HG03442 (cell line): ENCODE measurements at regions not wholly inside any gene's neighbourhood (a gene's known extent, or its start where the extent isn't known, plus 50 kb on each side); places are given as distances from the start of the nearest gene placed in this dataset.

ENCODE experiments used
- ATAC-seq: cut with Tn5 transposase; IDR thresholded peaks from one replicate; pipeline ENCODE4 v1.9.1; 2021; ENCODE audit warnings: mild to moderate bottlenecking, moderate library complexity; ENCODE audit not compliant: unreplicated experiment

- no peak for ATAC-seq
These were observed 139.7 kb upstream of the LRFN2 start for GRCh38 chr6:40726853-40727252.

DNA sequence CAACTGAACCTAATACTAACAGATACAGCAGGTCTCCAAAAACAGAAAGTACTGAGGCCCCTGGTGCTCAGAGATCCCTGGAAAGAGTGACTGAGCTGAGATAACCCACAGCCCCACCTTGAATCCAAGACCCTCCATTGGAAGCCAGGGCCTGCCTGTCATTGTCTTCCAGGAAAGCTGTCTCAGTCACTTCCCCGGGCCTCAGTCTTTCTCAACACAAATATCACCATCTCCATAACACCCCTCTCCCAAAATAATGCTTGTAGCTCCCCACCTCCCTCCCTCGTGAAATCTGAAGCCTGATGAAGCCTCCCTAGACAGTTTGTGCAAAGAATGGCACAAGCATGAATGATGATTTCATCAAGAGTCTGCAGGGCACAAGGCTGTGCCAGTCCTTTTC is 138.2 kb upstream of the LRFN2 start:
- no peak for ATAC-seq

DNA sequence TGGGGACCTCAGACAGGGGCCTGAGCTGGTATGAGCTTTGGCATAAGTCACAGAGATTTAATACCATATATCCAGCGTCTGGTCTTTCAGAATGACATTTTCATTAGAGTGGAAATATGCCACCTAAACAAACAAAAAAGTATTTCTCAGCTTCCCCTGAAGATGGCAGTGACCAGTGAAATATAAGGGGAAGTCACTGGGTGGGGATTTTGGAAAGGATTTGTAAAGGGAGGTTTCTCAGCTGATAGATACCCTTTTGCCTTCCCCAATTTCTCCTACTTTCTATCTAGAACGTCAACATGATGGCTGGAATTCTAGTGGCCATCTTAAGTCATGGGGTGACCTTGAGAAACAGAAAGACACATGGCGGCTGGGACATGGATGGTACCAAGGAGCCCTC is 137.7 kb upstream of the LRFN2 start:
- no peak for ATAC-seq

DNA sequence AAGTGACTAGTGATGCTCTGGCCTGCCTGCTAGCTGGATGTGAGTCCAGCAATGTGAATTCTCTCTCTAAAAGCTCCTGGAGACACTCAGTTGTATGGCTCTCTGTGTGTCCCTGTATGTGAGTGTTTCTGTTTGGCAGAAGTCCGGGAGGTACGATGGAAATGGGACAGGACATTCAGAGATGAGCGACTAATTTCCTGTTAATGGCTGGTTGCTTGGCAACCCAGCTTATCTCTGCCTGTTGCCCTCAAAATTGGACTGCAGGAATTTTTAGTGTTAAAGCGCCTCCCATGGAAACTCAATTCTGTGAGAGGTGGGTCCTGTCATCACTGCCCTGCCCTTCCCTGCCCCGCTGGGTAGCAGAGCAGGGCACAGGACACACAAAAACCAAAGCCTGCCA is 136.8 kb upstream of the LRFN2 start:
- no peak for ATAC-seq

- no peak for ATAC-seq
These were observed 135.5 kb upstream of the LRFN2 start for GRCh38 chr6:40722553-40723258.

GRCh38 chr6:40722091-40722490 is 134.9 kb upstream of the LRFN2 start:
- no peak for ATAC-seq

- ATAC-seq: no peak
These were observed 134.2 kb upstream of the LRFN2 start for GRCh38 chr6:40721271-40721952.

- ATAC-seq: no peak
These were observed 133.2 kb upstream of the LRFN2 start for GRCh38 chr6:40720375-40720748.

GRCh38 chr6:40719671-40720374 is 132.7 kb upstream of the LRFN2 start:
- ATAC-seq: peak; percentile 54

DNA sequence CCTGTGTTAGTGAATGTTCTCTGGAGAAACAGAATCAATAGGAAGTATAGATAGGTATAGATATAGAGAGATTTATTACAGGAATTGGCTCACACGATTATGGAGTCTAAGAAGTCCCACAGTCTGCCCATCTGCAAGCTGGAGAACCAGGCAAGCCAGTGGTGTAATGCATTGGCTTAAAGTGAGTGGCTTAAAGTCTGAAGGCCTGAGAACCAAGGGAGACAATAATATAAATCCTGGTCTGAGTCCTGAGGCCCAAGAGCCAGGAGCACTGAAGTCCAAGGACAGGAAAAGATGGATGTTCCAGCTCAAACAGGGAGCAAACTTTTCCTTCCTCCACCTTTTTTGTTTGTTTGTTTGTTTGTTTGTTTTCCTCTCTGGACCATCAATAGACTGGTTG is 131.2 kb upstream of the LRFN2 start:
- no peak for ATAC-seq

- no peak for ATAC-seq
These were observed 130.4 kb upstream of the LRFN2 start for GRCh38 chr6:40717411-40718057.

GRCh38 chr6:40715570-40716403 is 128.6 kb upstream of the LRFN2 start:
- no peak for ATAC-seq

- no peak for ATAC-seq
These were observed 127.7 kb upstream of the LRFN2 start for GRCh38 chr6:40714576-40715564.

DNA sequence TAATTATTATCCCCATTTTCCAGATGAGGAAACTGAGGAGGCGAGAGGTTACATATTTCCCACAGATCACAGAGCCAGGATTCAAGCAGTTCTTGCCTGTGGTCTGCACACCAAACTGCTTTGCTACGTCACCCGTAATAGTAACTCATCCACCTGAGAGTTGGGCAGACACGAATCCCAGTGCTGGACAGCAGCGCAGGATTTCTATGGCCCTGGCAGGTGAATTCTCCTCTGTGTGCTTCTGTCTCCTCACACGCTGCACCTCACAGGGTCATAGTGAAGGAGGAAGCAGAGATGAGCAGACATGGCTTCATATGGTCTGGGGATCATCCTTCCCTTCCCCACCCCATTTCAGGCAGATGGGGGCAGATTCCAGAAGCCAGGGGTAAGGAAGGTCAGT is 127.0 kb upstream of the LRFN2 start:
- no peak for ATAC-seq

DNA sequence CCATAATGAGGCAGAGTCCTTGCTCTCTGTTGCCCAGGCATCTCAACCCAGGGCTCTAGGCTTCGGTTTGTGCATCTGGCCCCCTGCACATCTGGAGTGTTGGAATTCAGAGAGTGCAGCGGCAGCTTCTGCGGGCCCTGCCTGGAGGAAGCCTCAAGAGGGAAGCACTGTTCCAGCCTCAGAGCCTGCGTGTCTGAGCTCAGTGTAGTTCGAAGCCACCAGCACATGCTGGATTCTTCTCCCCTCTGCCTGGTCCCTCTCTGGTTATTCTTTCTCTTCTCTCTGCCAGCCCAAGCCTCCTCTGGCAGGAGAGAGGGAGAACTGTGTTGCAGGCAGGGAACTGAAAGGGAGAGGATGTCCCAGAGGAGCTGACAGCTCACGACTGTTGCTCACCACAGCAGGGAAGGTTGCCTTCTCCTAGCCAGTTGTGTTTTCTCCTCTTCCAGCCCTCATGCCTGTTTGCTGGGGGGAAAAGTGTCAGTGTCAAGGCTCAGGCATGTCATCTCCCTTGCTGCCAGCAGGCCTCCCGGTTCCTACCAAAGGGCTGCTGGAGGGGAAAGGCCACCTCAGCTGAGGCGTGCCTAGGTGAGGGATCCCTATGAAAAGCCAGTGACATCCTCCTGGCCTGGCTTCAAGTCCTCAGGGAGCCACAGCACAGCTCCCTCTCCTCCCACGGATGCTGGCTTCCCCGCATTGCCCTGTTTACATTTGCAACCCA is 126.0 kb upstream of the LRFN2 start:
- no peak for ATAC-seq

GRCh38 chr6:40710626-40711330 is 123.6 kb upstream of the LRFN2 start:
- no peak for ATAC-seq

DNA sequence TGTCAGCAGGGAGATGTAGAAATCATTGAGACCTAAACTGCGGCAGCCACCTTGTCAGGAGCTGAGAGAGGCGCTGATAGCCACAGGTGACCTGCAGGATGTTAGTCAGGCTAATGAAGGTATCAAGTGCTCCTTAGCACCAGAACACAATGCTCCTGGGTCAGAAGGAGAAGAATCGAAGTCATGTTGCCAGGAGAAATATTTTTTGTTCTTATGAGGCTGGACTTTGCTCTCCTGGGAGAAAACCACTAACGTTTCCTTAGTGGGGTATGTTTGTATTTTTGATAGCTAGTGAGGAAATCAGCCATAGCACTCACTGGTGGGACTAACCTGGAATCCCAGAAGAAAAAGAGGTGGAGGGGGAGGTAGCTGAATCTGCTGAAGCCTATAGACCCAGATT is 120.9 kb upstream of the LRFN2 start:
- ATAC-seq: no peak

- ATAC-seq: no peak
These were observed 119.0 kb upstream of the LRFN2 start for GRCh38 chr6:40706178-40706577.
